Coronary artery (tissue), 2 donors: ENCODE measurements at regions not wholly inside any gene's neighbourhood (a gene's known extent, or its start where the extent isn't known, plus 50 kb on each side); places are given as distances from the start of the nearest gene placed in this dataset.
"Not testable (repeated sequence)": the region's sequence is repeated elsewhere in the genome, so short reads cannot be mapped to it uniquely, and the experiment has no call there.

Source experiments
- DNase-seq: peaks from one replicate; pipeline ENCODE4 v3.0.0-alpha.2; 2017; ENCODE audit warnings: low spot score
- H3K27ac ChIP-seq, 2 donors: fragments of 200-600 bp; sonication (generic); one replicate each; pipeline ENCODE4 v1.5.1; 2016 to 2019
- H3K4me3 ChIP-seq: fragments of 200-600 bp; sonication (generic); 2 replicates; pipeline ENCODE4 v1.5.1; 2016; ENCODE audit warnings: mild to moderate bottlenecking, moderate library complexity
- CTCF ChIP-seq: fragments of 200-600 bp; sonication (generic); IDR thresholded peaks from one replicate; pipeline ENCODE4 v1.5.1; 2019; ENCODE audit warnings: antibody characterized with exemption

- Histone ChIP-seq H3K27ac (no peak overlapping the region), H3K4me3 (no peak overlapping the region)
- TF ChIP-seq CTCF, result no peak
- no peak for DNase-seq
Observed at GRCh38 chr6:134764741-134765140, 185.2 kb downstream of the ALDH8A1 start.

GRCh38 chr6:134763575-134763974 is 186.3 kb downstream of the ALDH8A1 start:
- not testable (repeated sequence) for DNase-seq, H3K27ac ChIP-seq, H3K4me3 ChIP-seq

GRCh38 chr6:134758621-134759020 is 191.3 kb downstream of the ALDH8A1 start:
- no peak for DNase-seq
- H3K4me3 ChIP-seq, result no peak overlapping the region
- no peak for TF ChIP-seq CTCF
- no peak overlapping the region for H3K27ac ChIP-seq

GRCh38 chr6:134757911-134758361 is 192.0 kb downstream of the ALDH8A1 start:
- H3K4me3 ChIP-seq, result no peak overlapping the region
- H3K27ac ChIP-seq, result no peak overlapping the region
- no peak for DNase-seq
- no peak for TF ChIP-seq CTCF

GRCh38 chr6:134756374-134757025 is 193.4 kb downstream of the ALDH8A1 start:
- TF ChIP-seq CTCF, result no peak
- no peak for DNase-seq
- Histone ChIP-seq H3K27ac (no peak overlapping the region), H3K4me3 (no peak overlapping the region)

- H3K4me3 ChIP-seq, result no peak overlapping the region
- no peak overlapping the region for H3K27ac ChIP-seq
- no peak for TF ChIP-seq CTCF
- DNase-seq, result no peak
Observed at GRCh38 chr6:134754013-134754690, 195.7 kb downstream of the ALDH8A1 start.

- TF ChIP-seq CTCF, result no peak
- DNase-seq, result no peak
- Histone ChIP-seq H3K27ac (no peak overlapping the region), H3K4me3 (no peak overlapping the region)
Observed at GRCh38 chr6:134753001-134753400, 196.9 kb downstream of the ALDH8A1 start.
